AG04449 (cell line): ENCODE measurements at regions not wholly inside any gene's neighbourhood (a gene's known extent, or its start where the extent isn't known, plus 50 kb on each side); places are given as distances from the start of the nearest gene placed in this dataset.

ENCODE experiments used
- CTCF ChIA-PET: fragments of 350-600 bp; formaldehyde crosslinking; extraction: SDS; loops from one replicate; lab custom pipeline; 2021; ENCODE audit warnings: antibody characterized with exemption; lab: Yijun Ruan, JAX
- POLR2A ChIA-PET: fragments of 400-600, 350-600 bp; formaldehyde crosslinking; extraction: SDS; loops from one replicate; lab custom pipeline; 2020; ENCODE audit warnings: antibody characterized with exemption, inconsistent platforms; lab: Yijun Ruan, JAX
- DNase-seq: peaks from one replicate; pipeline ENCODE4 v3.0.0-alpha.2; 2010; ENCODE audit warnings: low read depth, low spot score
- H3K4me3 ChIP-seq: 2 replicates; pipeline ENCODE4 v1.5.1; 2011; ENCODE audit warnings: low read depth, mild to moderate bottlenecking, control low read depth, low read length
- CTCF ChIP-seq: IDR thresholded peaks from one replicate; pipeline ENCODE4 v1.5.1; 2011; ENCODE audit warnings: mild to moderate bottlenecking, moderate library complexity, low read length, control low read depth, inconsistent platforms; ENCODE audit not compliant: insufficient read depth; ENCODE audit errors: missing control alignments

- CTCF ChIA-PET = no interaction called here
- DNase-seq = no peak
- H3K4me3 ChIP-seq = no peak overlapping the region
- no peak for TF ChIP-seq CTCF
- POLR2A ChIA-PET = no interaction called here
Measured at GRCh38 chr20:6855104-6855503, 87.6 kb downstream of the BMP2 start.

- ChIA-PET POLR2A (no interaction called here), CTCF (no interaction called here)
- no peak overlapping the region for H3K4me3 ChIP-seq
- DNase-seq = no peak
- no peak for TF ChIP-seq CTCF
Measured at GRCh38 chr20:6855796-6856195, 88.3 kb downstream of the BMP2 start.

- H3K4me3 ChIP-seq = no peak overlapping the region
- no peak for TF ChIP-seq CTCF
- ChIA-PET CTCF (no interaction called here), POLR2A (no interaction called here)
- no peak for DNase-seq
Measured at GRCh38 chr20:6857927-6858326, 90.4 kb downstream of the BMP2 start.

GRCh38 chr20:6863355-6863754, 95.9 kb downstream of the BMP2 start:
- H3K4me3 ChIP-seq = no peak overlapping the region
- ChIA-PET POLR2A (no interaction called here), CTCF (no interaction called here)
- no peak for DNase-seq
- no peak for TF ChIP-seq CTCF

- DNase-seq = no peak
- no peak overlapping the region for H3K4me3 ChIP-seq
- CTCF ChIA-PET = no interaction called here
- POLR2A ChIA-PET = no interaction called here
- no peak for TF ChIP-seq CTCF
Measured at GRCh38 chr20:6863798-6864201, 96.3 kb downstream of the BMP2 start.

GRCh38 chr20:6864740-6865139, 97.3 kb downstream of the BMP2 start:
- no peak for TF ChIP-seq CTCF
- ChIA-PET POLR2A (no interaction called here), CTCF (no interaction called here)
- no peak overlapping the region for H3K4me3 ChIP-seq
- DNase-seq = no peak
